Astrocyte (in vitro differentiated cells and primary cell): ENCODE measurements at regions not wholly inside any gene's neighbourhood (a gene's known extent, or its start where the extent isn't known, plus 50 kb on each side); places are given as distances from the start of the nearest gene placed in this dataset.

ENCODE experiments used
- DNase-seq: peaks from one replicate; pipeline ENCODE4 v3.0.0-alpha.2; 2010; ENCODE audit warnings: low read depth
- FAIRE-seq: peaks from 2 replicates; lab custom pipeline; 2011; peaks lifted over from hg19 to GRCh38; lab: Jason Lieb, UNC
- H2AFZ ChIP-seq: 2 replicates; pipeline ENCODE4 v1.6.0; 2012; ENCODE audit warnings: low read depth, low read length, inconsistent platforms
- H3K27ac ChIP-seq: 2 replicates; pipeline ENCODE4 v1.5.1; 2011; ENCODE audit warnings: low read depth, low read length, inconsistent platforms
- H3K27me3 ChIP-seq: 2 replicates; pipeline ENCODE4 v1.6.0; 2011; ENCODE audit warnings: low read length, inconsistent platforms; ENCODE audit not compliant: insufficient read depth
- H3K36me3 ChIP-seq: 2 replicates; pipeline ENCODE4 v1.5.1; 2011; ENCODE audit warnings: low read length, inconsistent platforms; ENCODE audit not compliant: insufficient read depth
- H3K4me1 ChIP-seq: 2 replicates; pipeline ENCODE4 v1.5.1; 2011; ENCODE audit warnings: low read length, inconsistent platforms; ENCODE audit not compliant: insufficient read depth
- H3K4me2 ChIP-seq: 2 replicates; pipeline ENCODE4 v1.6.0; 2012; ENCODE audit warnings: low read length, inconsistent platforms
- H3K4me3 ChIP-seq: 2 replicates; pipeline ENCODE4 v1.5.1; 2011; ENCODE audit warnings: low read depth, mild to moderate bottlenecking, low read length, inconsistent platforms; ENCODE audit not compliant: insufficient read depth
- H3K79me2 ChIP-seq: 2 replicates; pipeline ENCODE4 v1.6.0; 2012; ENCODE audit warnings: mild to moderate bottlenecking, low read length, inconsistent platforms; ENCODE audit not compliant: insufficient read depth
- H3K9ac ChIP-seq: 2 replicates; pipeline ENCODE4 v1.6.0; 2012; ENCODE audit warnings: mild to moderate bottlenecking, low read length, inconsistent platforms
- H3K9me3 ChIP-seq: 2 replicates; pipeline ENCODE4 v1.5.1; 2012; ENCODE audit warnings: low read depth, mild to moderate bottlenecking, low read length, inconsistent platforms; ENCODE audit not compliant: insufficient read depth
- H4K20me1 ChIP-seq: 2 replicates; pipeline ENCODE4 v1.6.0; 2012; ENCODE audit warnings: low read length, inconsistent platforms; ENCODE audit not compliant: insufficient read depth
- H3K27ac Mint-ChIP-seq: one replicate; pipeline ENCODE4 v1.8.0; 2021; ENCODE audit warnings: mild to moderate bottlenecking, mixed read lengths; ENCODE audit not compliant: unreplicated experiment
- H3K27me3 Mint-ChIP-seq: one replicate; pipeline ENCODE4 v1.8.0; 2021; ENCODE audit warnings: low read depth, mixed read lengths; ENCODE audit not compliant: unreplicated experiment
- H3K36me3 Mint-ChIP-seq: one replicate; pipeline ENCODE4 v1.8.0; 2021; ENCODE audit warnings: low read depth, mixed read lengths; ENCODE audit not compliant: unreplicated experiment
- H3K4me1 Mint-ChIP-seq: one replicate; pipeline ENCODE4 v1.8.0; 2021; ENCODE audit warnings: low read depth, mixed read lengths; ENCODE audit not compliant: unreplicated experiment
- H3K4me3 Mint-ChIP-seq: one replicate; pipeline ENCODE4 v1.8.0; 2021; ENCODE audit warnings: mild to moderate bottlenecking, moderate library complexity, mixed read lengths; ENCODE audit not compliant: unreplicated experiment
- H3K9me3 Mint-ChIP-seq: one replicate; pipeline ENCODE4 v1.8.0; 2021; ENCODE audit warnings: mild to moderate bottlenecking, mixed read lengths; ENCODE audit not compliant: unreplicated experiment
- EZH2 ChIP-seq: IDR thresholded peaks from 2 replicates; pipeline ENCODE4 v1.6.1; 2012; ENCODE audit warnings: mild to moderate bottlenecking, low read length, inconsistent platforms; ENCODE audit not compliant: insufficient read depth
- TF ChIP-seq, protein P1 (sequence below): IDR thresholded peaks from 2 replicates; pipeline ENCODE4 v1.5.1; 2011; ENCODE audit warnings: low read depth, mild to moderate bottlenecking, inconsistent platforms, low read length, moderate library complexity; ENCODE audit not compliant: insufficient read depth

DNA sequence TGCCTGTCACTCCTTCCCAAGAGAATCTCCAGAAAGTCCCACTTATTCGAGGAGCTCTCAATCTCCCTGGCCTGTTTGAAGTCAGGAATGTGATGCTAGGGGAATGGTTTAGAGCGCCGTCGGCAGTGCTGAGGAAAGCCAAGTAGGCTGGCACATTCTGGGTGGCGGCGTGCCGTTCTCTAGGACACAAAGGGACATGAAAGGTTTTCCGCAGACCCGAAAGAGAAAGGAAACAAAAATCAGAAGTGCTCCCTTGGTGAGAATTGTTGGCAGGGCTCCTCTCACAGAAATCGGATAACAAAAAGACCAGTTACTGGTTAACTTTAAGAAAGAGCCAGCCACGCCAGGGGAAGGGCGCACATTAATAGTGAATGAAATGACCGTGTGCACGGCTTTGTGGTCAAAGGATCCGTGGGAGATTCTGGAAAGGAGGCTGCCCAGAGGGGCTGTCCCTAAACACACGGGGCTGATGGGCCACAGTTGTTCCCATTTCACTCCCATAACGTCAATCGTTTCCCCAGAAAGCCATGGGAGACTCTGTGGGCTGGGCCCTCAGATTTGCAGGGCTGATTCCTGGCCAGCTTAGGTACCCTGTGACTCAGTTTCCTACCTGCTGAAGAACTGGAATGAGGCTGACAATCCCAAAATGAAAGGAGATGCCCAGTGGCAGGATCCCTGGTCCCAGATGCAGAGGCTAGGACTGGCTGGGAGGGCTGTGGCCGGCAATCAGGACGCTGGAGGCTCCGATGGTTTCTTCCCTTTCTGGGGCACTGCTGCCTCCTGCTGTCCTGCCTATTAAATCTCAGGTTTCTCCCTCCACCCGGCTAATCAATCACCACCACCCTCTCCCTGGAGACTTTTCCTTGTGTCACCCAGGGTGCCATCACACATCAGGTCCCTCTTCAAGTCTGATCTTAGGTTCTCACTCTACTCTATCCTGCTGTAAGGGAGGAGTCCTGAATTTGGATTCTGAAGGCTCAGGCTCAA lies 82.3 kb downstream of the RCN1 start:
- Mint-ChIP-seq H3K36me3 (no peaks in the 10 kb centered on the region), H3K4me3 (no peak overlapping the region), H3K9me3 (no peaks in the 10 kb centered on the region), H3K4me1 (no peaks in the 10 kb centered on the region), H3K27me3 (peaks cover 20% of the 10 kb centered on the region), H3K27ac (no peak overlapping the region)
- no peaks in the 10 kb centered on the region for H3K36me3 ChIP-seq
- H3K79me2 ChIP-seq, result no peaks in the 10 kb centered on the region
- peak overlapping the region; percentile 51 for H3K4me3 ChIP-seq
- H3K4me2 ChIP-seq, result peak overlapping the region; percentile 92
- H3K27me3 ChIP-seq, result peaks cover 5% of the 10 kb centered on the region
- no peaks in the 10 kb centered on the region for H4K20me1 ChIP-seq
- DNase-seq (peak; percentile 39), FAIRE-seq (no peak)
- TF ChIP-seq, protein P1, sequence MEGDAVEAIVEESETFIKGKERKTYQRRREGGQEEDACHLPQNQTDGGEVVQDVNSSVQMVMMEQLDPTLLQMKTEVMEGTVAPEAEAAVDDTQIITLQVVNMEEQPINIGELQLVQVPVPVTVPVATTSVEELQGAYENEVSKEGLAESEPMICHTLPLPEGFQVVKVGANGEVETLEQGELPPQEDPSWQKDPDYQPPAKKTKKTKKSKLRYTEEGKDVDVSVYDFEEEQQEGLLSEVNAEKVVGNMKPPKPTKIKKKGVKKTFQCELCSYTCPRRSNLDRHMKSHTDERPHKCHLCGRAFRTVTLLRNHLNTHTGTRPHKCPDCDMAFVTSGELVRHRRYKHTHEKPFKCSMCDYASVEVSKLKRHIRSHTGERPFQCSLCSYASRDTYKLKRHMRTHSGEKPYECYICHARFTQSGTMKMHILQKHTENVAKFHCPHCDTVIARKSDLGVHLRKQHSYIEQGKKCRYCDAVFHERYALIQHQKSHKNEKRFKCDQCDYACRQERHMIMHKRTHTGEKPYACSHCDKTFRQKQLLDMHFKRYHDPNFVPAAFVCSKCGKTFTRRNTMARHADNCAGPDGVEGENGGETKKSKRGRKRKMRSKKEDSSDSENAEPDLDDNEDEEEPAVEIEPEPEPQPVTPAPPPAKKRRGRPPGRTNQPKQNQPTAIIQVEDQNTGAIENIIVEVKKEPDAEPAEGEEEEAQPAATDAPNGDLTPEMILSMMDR, result peak; percentile 67
- TF ChIP-seq EZH2, result no peak
- peaks cover 6% of the 10 kb centered on the region for H3K4me1 ChIP-seq
- no peak overlapping the region for H3K27ac ChIP-seq
- H2AFZ ChIP-seq, result peak overlapping the region; percentile 77
- peak overlapping the region; percentile 61 for H3K9ac ChIP-seq
- no peaks in the 10 kb centered on the region for H3K9me3 ChIP-seq

DNA sequence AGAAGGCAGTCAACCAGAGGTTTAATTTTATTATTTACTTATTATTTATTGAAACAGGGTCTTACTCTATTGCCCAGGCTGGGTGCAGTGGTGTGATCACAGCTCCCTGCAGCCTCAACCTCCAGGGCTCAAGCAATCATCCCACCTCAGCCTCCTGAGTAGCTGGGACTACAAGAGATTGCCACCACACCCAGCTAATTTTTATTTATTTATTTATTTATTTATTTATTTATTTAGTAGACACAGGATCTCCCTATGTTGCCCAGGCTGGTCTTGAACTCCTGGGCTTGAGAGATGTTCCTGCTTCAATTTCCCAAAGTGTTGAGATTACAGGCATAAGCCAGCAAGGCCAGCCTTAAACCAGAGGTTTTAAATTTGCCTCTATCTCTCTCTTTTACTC lies 83.1 kb downstream of the RCN1 start:
- Mint-ChIP-seq H3K4me1 (no peaks in the 10 kb centered on the region), H3K27ac (no peak overlapping the region), H3K36me3 (no peaks in the 10 kb centered on the region), H3K4me3 (no peak overlapping the region), H3K9me3 (no peaks in the 10 kb centered on the region), H3K27me3 (peaks cover 22% of the 10 kb centered on the region)
- Histone ChIP-seq H3K4me1 (peaks cover 6% of the 10 kb centered on the region), H3K27me3 (peaks cover 4% of the 10 kb centered on the region), H3K79me2 (no peaks in the 10 kb centered on the region), H4K20me1 (no peaks in the 10 kb centered on the region), H3K4me2 (no peak overlapping the region), H3K27ac (no peak overlapping the region), H3K9me3 (no peaks in the 10 kb centered on the region), H3K36me3 (no peaks in the 10 kb centered on the region), H3K9ac (no peak overlapping the region), H3K4me3 (no peak overlapping the region), H2AFZ (no peak overlapping the region)
- FAIRE-seq (no peak), DNase-seq (no peak)
- no peak for TF ChIP-seq EZH2
- TF ChIP-seq, protein P1, result no peak
